Left lung (tissue), 4 donors: ENCODE measurements at regions not wholly inside any gene's neighbourhood (a gene's known extent, or its start where the extent isn't known, plus 50 kb on each side); places are given as distances from the start of the nearest gene placed in this dataset.

Source experiments
- ATAC-seq: fragments of 200-7000 bp; cut with Tn5 transposase; one replicate; pipeline ENCODE4 v1.9.1; 2020; ENCODE audit warnings: moderate library complexity
- DNase-seq, 4 donors: peaks; one replicate each; pipeline ENCODE4 v3.0.0-alpha.2; 2013 to 2020
- H3K27ac ChIP-seq, 2 donors: fragments of 200-600 bp; sonication (generic) in 1 of 2; one replicate each; pipeline versions ENCODE4 v1.5.0 to v1.8.0; 2020 to 2021
- H3K27me3 ChIP-seq, 2 donors: fragments of 200-600 bp; sonication (generic) in 1 of 2; one replicate each; pipeline versions ENCODE4 v1.5.0 to v1.8.0; 2020 to 2021
- H3K36me3 ChIP-seq, 2 donors: fragments of 200-600 bp; sonication (generic) in 1 of 2; one replicate each; pipeline versions ENCODE4 v1.5.0 to v1.8.0; 2020 to 2021
- H3K4me1 ChIP-seq, 2 donors: fragments of 200-600 bp; one replicate each; pipeline ENCODE4 v1.8.0; 2021
- H3K4me3 ChIP-seq, 2 donors: fragments of 200-600 bp; sonication (generic) in 1 of 2; one replicate each; pipeline versions ENCODE4 v1.5.0 to v1.8.0; 2020 to 2021; ENCODE audit warnings: mild to moderate bottlenecking in 1 of 2
- H3K9me3 ChIP-seq, 2 donors: fragments of 200-600 bp; sonication (generic) in 1 of 2; one replicate each; pipeline versions ENCODE4 v1.5.0 to v1.8.0; 2020 to 2021
- intact Hi-C, 2 donors: fragments of 100-400 bp; cut with DNase I; formaldehyde crosslinking; loops; one replicate each; pipeline versions ENCODE4 v1.11.2 to v1.14.2; 2022
- microRNA-seq, 2 donors: library from miRNA; unstranded; fragments of <30 nt; microRNA quantifications; one replicate each; pipeline ENCODE4, GENCODE V29; 2019
- TF ChIP-seq, protein P1 (sequence below), 2 donors: fragments of 200-600 bp; sonication (generic) in 1 of 2; IDR thresholded peaks; one replicate each; pipeline versions ENCODE4 v1.5.0 to v1.8.0; 2021; ENCODE audit warnings: antibody characterized with exemption in 2 of 2
- donor health status: DM: no; HTN: yes; CAD: no.
- donor health status: DM: no; HTN: no; CAD: no.

DNA sequence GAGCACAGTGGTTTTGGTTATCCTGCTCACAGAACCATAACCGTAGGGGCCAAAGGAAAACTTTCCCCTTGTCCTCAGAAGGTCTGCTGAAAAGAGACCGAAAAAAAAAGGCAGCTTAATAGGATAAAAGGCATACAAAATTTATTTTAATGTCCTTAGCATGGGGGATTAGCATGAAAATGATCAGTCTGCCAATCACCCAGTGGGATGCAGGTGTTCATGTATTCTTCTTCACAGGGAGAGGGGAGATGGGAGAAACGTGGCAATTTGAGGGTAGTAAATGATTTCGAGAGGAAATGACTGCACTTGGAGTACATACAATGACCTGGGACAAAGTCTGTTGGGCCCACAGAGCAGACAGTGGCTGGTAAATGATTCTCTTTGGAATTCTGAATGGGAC is 194.0 kb downstream of the AJAP1 start:
- Histone ChIP-seq H3K4me3 (no peak overlapping the region), H3K27ac (no peak overlapping the region), H3K36me3 (no peaks in the 10 kb centered on the region), H3K4me1 (no peaks in the 10 kb centered on the region), H3K27me3 (no peaks in the 10 kb centered on the region), H3K9me3 (peaks cover 0 to 16% of the 10 kb centered on the region in 2 donors)
- ATAC-seq (no peak), DNase-seq (no peak)
- intact Hi-C loops = no loop called here
- TF ChIP-seq, protein P1, sequence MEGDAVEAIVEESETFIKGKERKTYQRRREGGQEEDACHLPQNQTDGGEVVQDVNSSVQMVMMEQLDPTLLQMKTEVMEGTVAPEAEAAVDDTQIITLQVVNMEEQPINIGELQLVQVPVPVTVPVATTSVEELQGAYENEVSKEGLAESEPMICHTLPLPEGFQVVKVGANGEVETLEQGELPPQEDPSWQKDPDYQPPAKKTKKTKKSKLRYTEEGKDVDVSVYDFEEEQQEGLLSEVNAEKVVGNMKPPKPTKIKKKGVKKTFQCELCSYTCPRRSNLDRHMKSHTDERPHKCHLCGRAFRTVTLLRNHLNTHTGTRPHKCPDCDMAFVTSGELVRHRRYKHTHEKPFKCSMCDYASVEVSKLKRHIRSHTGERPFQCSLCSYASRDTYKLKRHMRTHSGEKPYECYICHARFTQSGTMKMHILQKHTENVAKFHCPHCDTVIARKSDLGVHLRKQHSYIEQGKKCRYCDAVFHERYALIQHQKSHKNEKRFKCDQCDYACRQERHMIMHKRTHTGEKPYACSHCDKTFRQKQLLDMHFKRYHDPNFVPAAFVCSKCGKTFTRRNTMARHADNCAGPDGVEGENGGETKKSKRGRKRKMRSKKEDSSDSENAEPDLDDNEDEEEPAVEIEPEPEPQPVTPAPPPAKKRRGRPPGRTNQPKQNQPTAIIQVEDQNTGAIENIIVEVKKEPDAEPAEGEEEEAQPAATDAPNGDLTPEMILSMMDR (IDR thresholded peaks at IDR 0.05) = no peak

DNA sequence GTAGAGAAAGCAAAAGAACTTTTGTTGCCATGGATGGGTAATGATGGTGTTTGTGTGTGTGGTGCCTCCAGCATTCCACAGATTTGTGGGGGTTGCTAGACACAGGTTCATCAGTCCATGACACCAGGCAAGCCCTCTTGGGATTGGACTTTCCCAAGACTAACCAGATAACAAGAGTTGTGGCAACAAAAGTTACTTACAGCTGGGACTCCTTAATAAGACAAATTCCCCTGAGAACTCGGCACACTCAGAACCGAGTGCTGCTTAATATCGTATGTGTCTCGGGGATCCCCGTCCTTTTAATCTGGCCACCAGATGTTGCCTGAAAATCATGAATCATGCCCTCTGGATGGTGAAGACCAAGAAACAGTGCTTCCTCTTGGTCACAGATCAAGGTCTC is 193.3 kb downstream of the AJAP1 start:
- TF ChIP-seq, protein P1 (IDR thresholded peaks at IDR 0.05) = no peak
- H3K4me1 ChIP-seq = no peaks in the 10 kb centered on the region
- DNase-seq = no peak
- ATAC-seq = no peak
- H3K27me3 ChIP-seq = no peaks in the 10 kb centered on the region
- H3K27ac ChIP-seq = no peak overlapping the region
- no peak overlapping the region for H3K4me3 ChIP-seq
- intact Hi-C loops = no loop called here
- peaks cover 0 to 16% of the 10 kb centered on the region in 2 donors for H3K9me3 ChIP-seq
- H3K36me3 ChIP-seq = no peaks in the 10 kb centered on the region

Small RNAs in the stretch of these regions (microRNA-seq; reads per million reads assigned to microRNA genes)
- gene MIR4417 = 0 reads per million in 2 donors
